ENCODE measurements at regions not wholly inside any gene's neighbourhood (a gene's known extent, or its start where the extent isn't known, plus 50 kb on each side); places are given as distances from the start of the nearest gene placed in this dataset.

DNA sequence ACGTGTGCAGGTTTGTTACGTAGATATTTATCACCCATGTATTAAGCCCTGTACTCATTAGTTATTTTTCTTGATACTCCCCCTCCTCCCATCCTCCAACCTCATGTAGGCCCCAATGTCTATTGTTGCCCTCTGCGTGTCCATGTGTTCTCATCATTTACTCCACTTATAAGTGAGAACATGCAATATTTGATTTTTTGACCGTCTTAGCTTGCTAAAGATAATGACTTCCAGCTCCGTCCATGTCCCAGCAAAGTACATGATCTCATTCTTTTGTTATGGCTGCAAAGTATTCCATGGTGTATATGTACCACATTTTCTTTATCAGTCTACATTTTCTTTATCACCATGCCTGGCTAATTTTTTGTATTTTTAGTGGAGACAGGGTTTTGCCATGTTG lies 623.2 kb downstream of the SQOR start:
- TF ChIP-seq, protein P1, sequence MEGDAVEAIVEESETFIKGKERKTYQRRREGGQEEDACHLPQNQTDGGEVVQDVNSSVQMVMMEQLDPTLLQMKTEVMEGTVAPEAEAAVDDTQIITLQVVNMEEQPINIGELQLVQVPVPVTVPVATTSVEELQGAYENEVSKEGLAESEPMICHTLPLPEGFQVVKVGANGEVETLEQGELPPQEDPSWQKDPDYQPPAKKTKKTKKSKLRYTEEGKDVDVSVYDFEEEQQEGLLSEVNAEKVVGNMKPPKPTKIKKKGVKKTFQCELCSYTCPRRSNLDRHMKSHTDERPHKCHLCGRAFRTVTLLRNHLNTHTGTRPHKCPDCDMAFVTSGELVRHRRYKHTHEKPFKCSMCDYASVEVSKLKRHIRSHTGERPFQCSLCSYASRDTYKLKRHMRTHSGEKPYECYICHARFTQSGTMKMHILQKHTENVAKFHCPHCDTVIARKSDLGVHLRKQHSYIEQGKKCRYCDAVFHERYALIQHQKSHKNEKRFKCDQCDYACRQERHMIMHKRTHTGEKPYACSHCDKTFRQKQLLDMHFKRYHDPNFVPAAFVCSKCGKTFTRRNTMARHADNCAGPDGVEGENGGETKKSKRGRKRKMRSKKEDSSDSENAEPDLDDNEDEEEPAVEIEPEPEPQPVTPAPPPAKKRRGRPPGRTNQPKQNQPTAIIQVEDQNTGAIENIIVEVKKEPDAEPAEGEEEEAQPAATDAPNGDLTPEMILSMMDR (IDR thresholded peaks at IDR 0.05; ENCODE audit: low read depth, low read length, poor library complexity, severe bottlenecking): no peak
- TF ChIP-seq EZH2phosphoT487 (IDR thresholded peaks at IDR 0.05; ENCODE audit: borderline replicate concordance, low read length): no peak
